GM10248 (cell line): ENCODE measurements at regions not wholly inside any gene's neighbourhood (a gene's known extent, or its start where the extent isn't known, plus 50 kb on each side); places are given as distances from the start of the nearest gene placed in this dataset.

Source experiments
- CTCF ChIA-PET: fragments of 300-600 bp; sonication (Branson Sonifier 250); formaldehyde crosslinking; extraction: SDS; loops from one replicate; lab custom pipeline; 2021; ENCODE audit warnings: antibody characterized with exemption; lab: Yijun Ruan, JAX
- POLR2A ChIA-PET: fragments of 350-650 bp; sonication (Branson Sonifier 250); formaldehyde crosslinking; extraction: SDS; loops from one replicate; lab custom pipeline; 2020; ENCODE audit warnings: antibody characterized with exemption; lab: Yijun Ruan, JAX
- DNase-seq: peaks from one replicate; pipeline ENCODE4 v3.0.0; 2012; ENCODE audit errors: extremely low spot score
- CTCF ChIP-seq: IDR thresholded peaks from 2 replicates; pipeline ENCODE4 v1.5.1; 2012; ENCODE audit warnings: mild to moderate bottlenecking, low read depth; ENCODE audit errors: extremely low read depth, missing control alignments, control extremely low read depth

DNA sequence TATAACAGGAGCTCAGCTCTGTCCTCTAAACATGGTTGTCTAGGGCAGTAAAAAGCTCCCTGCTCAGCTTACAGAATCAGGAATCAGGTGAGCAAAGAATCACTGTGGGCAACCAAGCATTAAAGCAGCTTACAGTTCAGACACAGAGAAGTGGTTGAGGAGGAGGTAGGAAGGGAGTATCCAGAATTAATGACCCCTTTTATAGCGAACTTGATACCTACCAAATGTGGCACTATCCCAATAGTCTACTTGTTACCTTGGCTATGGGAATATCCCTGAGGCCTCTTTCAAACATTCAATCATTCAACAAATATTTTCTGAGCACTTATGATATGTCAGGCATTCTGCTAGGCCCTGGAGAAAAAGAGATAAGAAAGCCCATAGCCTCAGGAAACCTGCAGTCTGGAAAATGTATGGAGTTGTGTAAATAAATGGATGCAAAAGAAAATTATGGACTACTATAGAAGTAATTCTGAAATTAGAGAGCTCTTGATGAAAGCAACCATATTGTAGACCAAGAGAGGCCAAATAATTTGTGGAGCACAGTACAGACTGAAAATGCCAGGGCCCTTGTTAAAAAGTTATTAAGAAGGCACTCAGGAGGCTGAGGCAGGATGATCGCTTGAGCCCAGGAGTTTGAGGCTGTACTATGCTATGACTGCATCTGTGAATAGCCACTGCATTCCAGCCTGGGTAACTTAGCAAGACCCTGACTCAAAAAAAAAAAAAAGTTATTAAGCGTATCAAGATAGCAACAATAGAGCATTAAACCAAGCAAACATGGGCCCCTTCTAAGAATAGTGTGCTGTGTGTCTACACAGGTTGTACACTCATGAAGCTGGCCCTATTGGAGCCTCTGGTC is 134.0 kb upstream of the CPSF6 start:
- CTCF ChIA-PET, result interaction anchor here (0.7 to 2.1 kb wide), 3 partner anchors 10 to 18 kb away, joined by 3 to 6 read pairs (median 6); no protein-coding TSS in a partner anchor
- POLR2A ChIA-PET, result no interaction called here

DNA sequence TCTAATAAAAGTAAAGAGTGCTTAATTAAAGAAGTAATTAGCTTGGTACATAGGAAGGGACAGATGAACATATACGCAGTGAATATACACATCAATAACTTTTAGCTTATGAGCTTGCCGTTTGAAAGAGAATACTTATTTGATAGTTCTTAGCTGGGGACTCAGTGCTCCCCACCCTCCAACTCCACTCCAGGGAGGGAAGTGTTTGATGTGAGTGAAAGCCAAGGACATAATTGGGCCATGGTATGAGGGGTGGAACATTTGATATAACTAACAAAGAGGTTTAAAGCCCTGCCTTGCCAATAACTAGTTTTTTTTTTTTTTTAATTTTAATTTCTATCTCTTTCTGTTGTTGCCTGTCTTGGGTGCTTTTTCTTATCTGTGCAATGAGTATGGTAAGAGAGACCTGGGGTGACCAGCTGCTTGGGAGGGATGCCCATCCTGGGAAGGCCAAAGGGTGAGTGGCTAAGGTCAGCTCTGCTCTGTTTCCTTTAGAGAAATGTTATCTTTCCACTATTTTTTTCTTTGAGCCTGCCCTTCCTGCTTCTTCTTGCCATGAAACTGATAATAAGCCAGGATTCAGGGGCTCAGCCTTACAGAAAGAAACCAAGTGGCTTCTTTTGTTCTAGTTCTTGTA is 132.8 kb upstream of the CPSF6 start:
- POLR2A ChIA-PET, result no interaction called here
- DNase-seq, result no peak
- no peak for TF ChIP-seq CTCF
- CTCF ChIA-PET, result interaction anchor here (2.0 kb wide), 1 partner anchor 16 kb away, joined by 6 read pairs; no protein-coding TSS in a partner anchor

More for the DNA sequence above, 134.0 kb upstream of the CPSF6 start:
- TF ChIP-seq CTCF, result no peak
- DNase-seq, result no peak

- CTCF ChIA-PET, result interaction anchor here (1.3 kb wide), 1 partner anchor 20 kb away, joined by 5 read pairs; no protein-coding TSS in a partner anchor
- no peak for DNase-seq
- POLR2A ChIA-PET, result no interaction called here
- TF ChIP-seq CTCF, result no peak
Observed at GRCh38 chr12:69107541-69107940, 131.8 kb upstream of the CPSF6 start.

DNA sequence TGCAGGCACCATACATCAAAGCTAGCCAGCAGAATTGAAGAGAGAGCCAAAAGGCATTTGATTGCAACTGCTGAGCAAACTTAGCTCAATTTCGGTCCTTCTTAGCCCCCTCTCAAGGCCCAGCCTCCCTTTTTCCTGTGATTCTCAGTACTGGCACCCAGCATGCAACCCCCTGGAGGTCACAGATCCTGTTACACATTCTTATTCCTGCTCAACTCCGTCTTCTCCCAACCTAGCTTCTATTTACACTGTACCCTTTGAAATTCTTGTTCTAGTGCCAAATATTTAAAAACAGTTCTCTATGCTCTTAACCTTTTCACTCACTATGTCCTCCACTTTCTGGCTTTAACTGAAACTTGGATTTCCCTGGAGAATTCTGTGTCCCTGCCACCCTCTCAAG is 131.3 kb upstream of the CPSF6 start:
- no peak for DNase-seq
- TF ChIP-seq CTCF, result no peak
- ChIA-PET CTCF (interaction anchor here (1.3 kb wide), 1 partner anchor 21 kb away, joined by 5 read pairs; no protein-coding TSS in a partner anchor), POLR2A (no interaction called here)

GRCh38 chr12:69112616-69113015 is 126.8 kb upstream of the CPSF6 start:
- no peak for TF ChIP-seq CTCF
- ChIA-PET CTCF (interaction anchor here (0.9 kb wide), 1 partner anchor 9 kb away, joined by 4 read pairs; no protein-coding TSS in a partner anchor), POLR2A (no interaction called here)
- DNase-seq, result no peak

DNA sequence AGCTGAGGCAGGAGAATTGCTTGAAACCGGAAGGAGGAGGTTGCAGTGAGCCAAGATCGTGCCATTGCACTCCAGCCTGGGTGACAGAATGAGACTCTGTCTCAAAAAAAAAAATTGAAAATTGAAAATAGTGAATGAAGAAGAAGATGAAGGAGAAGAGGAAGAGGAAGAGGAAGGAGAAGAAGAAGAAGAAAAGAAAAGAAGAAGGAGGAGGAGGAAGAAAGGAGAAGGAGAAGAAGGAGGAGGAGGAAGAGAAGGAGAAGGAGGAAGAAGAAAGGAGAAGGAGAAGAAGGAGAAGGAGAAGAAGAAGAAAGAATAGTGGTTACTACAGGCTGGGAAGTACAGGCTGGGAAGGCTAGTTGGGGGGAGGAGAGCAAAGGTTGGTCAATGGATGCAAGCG is 124.3 kb upstream of the CPSF6 start:
- no peak for DNase-seq
- TF ChIP-seq CTCF, result no peak
- POLR2A ChIA-PET, result no interaction called here
- CTCF ChIA-PET, result no interaction called here
